Tibial nerve (tissue), 4 donors: ENCODE measurements at regions not wholly inside any gene's neighbourhood (a gene's known extent, or its start where the extent isn't known, plus 50 kb on each side); places are given as distances from the start of the nearest gene placed in this dataset.

Source experiments
- DNase-seq, 2 donors: peaks; one replicate each; pipeline ENCODE4 v3.0.0-alpha.2; 2019; ENCODE audit warnings: low spot score in 2 of 2
- H3K27ac ChIP-seq, 4 donors: fragments of 200-600 bp; sonication (generic) in 3 of 4; one replicate each; pipeline ENCODE4 v1.5.1; 2017 to 2019; ENCODE audit warnings: mild to moderate bottlenecking in 1 of 4
- H3K27me3 ChIP-seq, 2 donors: fragments of 200-600 bp; sonication (generic) in 1 of 2; one replicate each; pipeline versions ENCODE4 v1.5.1 to v1.6.0; 2017 to 2019
- H3K36me3 ChIP-seq, 3 donors: fragments of 200-600 bp; sonication (generic); one replicate each; pipeline ENCODE4 v1.5.1; 2018 to 2019
- H3K4me1 ChIP-seq, 4 donors: fragments of 200-600 bp; sonication (generic) in 3 of 4; one replicate each; pipeline ENCODE4 v1.5.1; 2017 to 2019
- H3K4me3 ChIP-seq, 4 donors: fragments of 200-600 bp; sonication (generic) in 3 of 4; one replicate each; pipeline ENCODE4 v1.5.1; 2017 to 2019; ENCODE audit warnings: mild to moderate bottlenecking in 1 of 4, moderate library complexity in 1 of 4
- H3K9me3 ChIP-seq, 4 donors: fragments of 200-600 bp; sonication (generic) in 3 of 4; one replicate each; pipeline ENCODE4 v1.5.1; 2017 to 2019
- EP300 ChIP-seq, 2 donors: sonication (generic); formaldehyde crosslinking; IDR thresholded peaks; one replicate each; pipeline ENCODE4 v1.6.1; 2017; ENCODE audit warnings: antibody characterized with exemption in 2 of 2, mild to moderate bottlenecking in 1 of 2
- POLR2A ChIP-seq, 2 donors: fragments of 450-650 bp; IDR thresholded peaks; one replicate each; pipeline ENCODE4 v1.6.1; 2017; ENCODE audit warnings: antibody characterized with exemption in 2 of 2, mild to moderate bottlenecking in 2 of 2, moderate library complexity in 2 of 2
- WGBS, 2 donors: methylation state at CpG; one replicate each; pipeline ENCODE4 v1.1.5; 2018; 5-methylcytosine and 5-hydroxymethylcytosine counted together
- TF ChIP-seq, protein P1 (sequence below), 5 experiments: fragments of 200-600 bp in 3 of 5; fragments of 450-650 bp in 2 of 5; sonication (generic) in 3 of 5; IDR thresholded peaks; one replicate each; pipeline ENCODE4 v1.5.1; 2016 to 2019; ENCODE audit warnings: antibody characterized with exemption in 5 of 5, mild to moderate bottlenecking in 3 of 5, moderate library complexity in 2 of 5

DNA sequence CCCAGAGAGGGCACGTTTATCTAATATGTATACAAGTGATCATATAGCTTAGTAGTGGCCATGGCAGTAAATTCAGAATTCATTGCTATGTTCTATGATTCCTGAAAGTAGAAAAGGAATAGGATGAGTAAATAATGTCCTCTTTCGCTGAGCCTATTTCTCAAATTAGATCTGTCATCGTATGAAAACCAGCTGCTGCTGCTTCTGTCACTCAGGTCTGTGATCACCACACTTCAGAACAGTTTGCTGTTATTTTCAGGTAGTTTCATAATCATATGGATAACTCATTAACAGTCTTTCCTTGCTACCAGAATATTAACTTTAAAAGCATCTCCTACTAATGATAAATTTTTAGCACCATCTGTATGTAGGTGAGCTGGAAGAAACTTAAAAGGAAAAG is 289.1 kb upstream of the AZI2 start:
- no peaks in the 10 kb centered on the region for H3K4me1 ChIP-seq
- WGBS, 2 donors = 70 to 73% methylated on average over 3 of the region's 3 CpGs
- no peak for DNase-seq
- H3K36me3 ChIP-seq = no peaks in the 10 kb centered on the region
- no peak overlapping the region for H3K27ac ChIP-seq
- H3K27me3 ChIP-seq = no peaks in the 10 kb centered on the region
- no peaks in the 10 kb centered on the region for H3K9me3 ChIP-seq
- no peak overlapping the region for H3K4me3 ChIP-seq
- no peak for TF ChIP-seq EP300 (IDR thresholded peaks at IDR 0.05)
- TF ChIP-seq, protein P1, sequence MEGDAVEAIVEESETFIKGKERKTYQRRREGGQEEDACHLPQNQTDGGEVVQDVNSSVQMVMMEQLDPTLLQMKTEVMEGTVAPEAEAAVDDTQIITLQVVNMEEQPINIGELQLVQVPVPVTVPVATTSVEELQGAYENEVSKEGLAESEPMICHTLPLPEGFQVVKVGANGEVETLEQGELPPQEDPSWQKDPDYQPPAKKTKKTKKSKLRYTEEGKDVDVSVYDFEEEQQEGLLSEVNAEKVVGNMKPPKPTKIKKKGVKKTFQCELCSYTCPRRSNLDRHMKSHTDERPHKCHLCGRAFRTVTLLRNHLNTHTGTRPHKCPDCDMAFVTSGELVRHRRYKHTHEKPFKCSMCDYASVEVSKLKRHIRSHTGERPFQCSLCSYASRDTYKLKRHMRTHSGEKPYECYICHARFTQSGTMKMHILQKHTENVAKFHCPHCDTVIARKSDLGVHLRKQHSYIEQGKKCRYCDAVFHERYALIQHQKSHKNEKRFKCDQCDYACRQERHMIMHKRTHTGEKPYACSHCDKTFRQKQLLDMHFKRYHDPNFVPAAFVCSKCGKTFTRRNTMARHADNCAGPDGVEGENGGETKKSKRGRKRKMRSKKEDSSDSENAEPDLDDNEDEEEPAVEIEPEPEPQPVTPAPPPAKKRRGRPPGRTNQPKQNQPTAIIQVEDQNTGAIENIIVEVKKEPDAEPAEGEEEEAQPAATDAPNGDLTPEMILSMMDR (IDR thresholded peaks at IDR 0.05) = no peak
- no peak for TF ChIP-seq POLR2A (IDR thresholded peaks at IDR 0.05)

DNA sequence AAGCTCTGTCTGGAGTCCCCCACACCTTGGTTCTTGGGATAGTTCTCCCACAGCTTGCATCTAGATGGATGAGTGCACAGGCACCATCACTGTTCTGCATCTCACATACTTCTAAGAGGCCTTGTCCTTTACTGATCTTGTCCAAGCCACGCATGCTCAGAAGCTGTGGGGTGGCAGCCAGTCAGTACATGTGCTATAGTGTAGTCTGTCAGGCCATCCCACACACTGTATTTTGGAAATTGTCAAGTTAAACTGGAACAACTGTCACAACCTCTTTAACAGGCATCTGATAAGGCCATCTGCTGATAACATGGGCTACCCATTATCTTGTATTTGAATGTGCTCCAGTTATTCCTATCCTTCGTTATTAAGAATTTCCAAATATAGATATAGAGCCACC is 296.5 kb upstream of the AZI2 start:
- 90 to 96% methylated on average over 2 of the region's 2 CpGs for WGBS, 2 donors
- H3K27me3 ChIP-seq = no peaks in the 10 kb centered on the region
- no peaks in the 10 kb centered on the region for H3K36me3 ChIP-seq
- no peaks in the 10 kb centered on the region for H3K4me1 ChIP-seq
- H3K27ac ChIP-seq = no peak overlapping the region
- TF ChIP-seq, protein P1 (IDR thresholded peaks at IDR 0.05) = no peak
- TF ChIP-seq EP300 (IDR thresholded peaks at IDR 0.05) = no peak
- TF ChIP-seq POLR2A (IDR thresholded peaks at IDR 0.05) = no peak
- DNase-seq = no peak
- no peak overlapping the region for H3K4me3 ChIP-seq
- H3K9me3 ChIP-seq = no peaks in the 10 kb centered on the region

DNA sequence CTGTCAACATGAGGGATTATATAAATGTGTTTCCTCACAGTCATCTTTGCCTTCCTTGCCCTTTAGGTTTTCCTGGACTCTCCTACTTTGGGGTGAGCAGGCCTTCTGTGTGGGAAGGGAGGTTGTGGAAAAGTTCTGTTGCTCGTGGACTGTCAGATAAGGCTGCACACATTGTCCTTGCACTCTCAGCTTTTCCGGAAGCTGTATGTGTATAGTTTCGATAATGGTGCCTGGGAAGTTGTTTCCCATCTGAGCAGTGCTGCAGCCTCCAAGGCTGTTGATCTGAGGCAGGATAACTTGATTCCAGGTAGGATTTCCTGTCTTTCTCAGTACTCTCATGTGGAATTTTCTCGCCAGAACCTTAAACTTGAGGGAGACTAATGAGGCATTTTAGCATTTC is 297.8 kb upstream of the AZI2 start:
- no peaks in the 10 kb centered on the region for H3K9me3 ChIP-seq
- no peak for DNase-seq
- no peaks in the 10 kb centered on the region for H3K27me3 ChIP-seq
- no peaks in the 10 kb centered on the region for H3K36me3 ChIP-seq
- 69 to 80% methylated on average over 4 of the region's 4 CpGs for WGBS, 2 donors
- no peak for TF ChIP-seq POLR2A (IDR thresholded peaks at IDR 0.05)
- TF ChIP-seq, protein P1 (IDR thresholded peaks at IDR 0.05) = no peak
- no peak for TF ChIP-seq EP300 (IDR thresholded peaks at IDR 0.05)
- H3K4me1 ChIP-seq = no peaks in the 10 kb centered on the region
- H3K27ac ChIP-seq = no peak overlapping the region
- H3K4me3 ChIP-seq = no peak overlapping the region

DNA sequence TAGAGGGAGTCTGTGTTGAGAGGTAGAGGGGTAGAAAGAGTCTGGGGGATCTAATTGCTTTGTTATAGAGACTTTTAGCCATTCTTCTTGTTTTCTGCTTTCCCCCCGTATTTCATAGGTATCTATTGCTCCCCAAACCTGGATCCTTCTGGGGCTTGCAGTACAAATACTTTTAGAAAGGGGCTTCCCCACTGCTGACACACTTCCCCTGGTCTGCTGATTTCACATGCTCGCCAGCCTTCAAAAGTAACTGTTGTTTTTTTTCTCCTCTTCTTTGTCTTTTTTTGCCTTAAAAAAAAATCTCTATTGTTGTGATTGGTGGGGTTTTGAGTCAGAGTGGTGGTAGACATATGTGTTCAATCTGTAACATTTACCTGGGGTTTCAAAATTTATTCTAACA is 300.6 kb upstream of the AZI2 start:
- no peaks in the 10 kb centered on the region for H3K9me3 ChIP-seq
- no peak overlapping the region for H3K4me3 ChIP-seq
- DNase-seq = no peak
- no peaks in the 10 kb centered on the region for H3K36me3 ChIP-seq
- TF ChIP-seq POLR2A (IDR thresholded peaks at IDR 0.05) (no peak), EP300 (IDR thresholded peaks at IDR 0.05) (no peak)
- no peaks in the 10 kb centered on the region for H3K4me1 ChIP-seq
- no peaks in the 10 kb centered on the region for H3K27me3 ChIP-seq
- no peak overlapping the region for H3K27ac ChIP-seq
- 88 to 94% methylated on average over 2 of the region's 2 CpGs for WGBS, 2 donors

DNA sequence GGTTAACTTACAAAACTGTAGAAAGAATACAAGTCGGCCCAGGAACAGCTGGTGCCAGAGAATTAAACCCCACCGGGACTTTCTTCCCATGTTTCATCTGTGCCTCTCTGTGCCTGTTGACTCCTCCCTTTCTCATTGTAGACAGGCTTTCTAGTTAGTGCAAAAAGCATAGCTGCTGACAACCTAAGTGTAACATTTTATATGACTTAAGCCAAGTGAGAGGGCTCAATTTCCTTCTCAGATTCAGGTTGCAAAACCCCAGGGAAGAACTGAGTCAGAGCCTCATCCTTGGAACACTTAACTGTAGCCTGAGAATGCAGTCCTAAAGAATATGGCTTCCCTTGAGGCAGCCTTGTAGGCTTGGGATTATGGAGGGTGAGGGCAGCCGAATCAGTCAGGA is 302.5 kb upstream of the AZI2 start:
- Histone ChIP-seq H3K27me3 (no peaks in the 10 kb centered on the region), H3K9me3 (no peaks in the 10 kb centered on the region), H3K36me3 (no peaks in the 10 kb centered on the region), H3K4me3 (no peak overlapping the region), H3K4me1 (no peaks in the 10 kb centered on the region), H3K27ac (no peak overlapping the region)
- WGBS, 2 donors = 69 to 71% methylated on average over 3 of the region's 3 CpGs
- no peak for DNase-seq
- TF ChIP-seq, protein P1 (IDR thresholded peaks at IDR 0.05) = no peak
- TF ChIP-seq POLR2A (IDR thresholded peaks at IDR 0.05) (no peak), EP300 (IDR thresholded peaks at IDR 0.05) (no peak)

- 91 to 92% methylated on average over 5 of the region's 5 CpGs for WGBS, 2 donors
- Histone ChIP-seq H3K36me3 (no peaks in the 10 kb centered on the region), H3K9me3 (no peaks in the 10 kb centered on the region), H3K27ac (no peak overlapping the region), H3K4me1 (peaks cover 0 to 3% (median 0%) of the 10 kb centered on the region in 4 donors), H3K4me3 (no peak overlapping the region), H3K27me3 (no peaks in the 10 kb centered on the region)
- TF ChIP-seq, protein P1 (IDR thresholded peaks at IDR 0.05) = no peak
- TF ChIP-seq EP300 (IDR thresholded peaks at IDR 0.05) (no peak), POLR2A (IDR thresholded peaks at IDR 0.05) (no peak)
- DNase-seq = no peak
Measured at GRCh38 chr3:28664123-28664522, 315.5 kb upstream of the AZI2 start.
